HEK293 (cell line): ENCODE measurements at regions not wholly inside any gene's neighbourhood (a gene's known extent, or its start where the extent isn't known, plus 50 kb on each side); places are given as distances from the start of the nearest gene placed in this dataset.

Experiments used
- CTCF ChIA-PET: fragments of 350-600 bp; formaldehyde crosslinking; extraction: SDS; loops from one replicate; lab custom pipeline; 2021; ENCODE audit warnings: antibody characterized with exemption; lab: Yijun Ruan, JAX
- POLR2A ChIA-PET: fragments of 300-600 bp; formaldehyde crosslinking; extraction: SDS; loops from one replicate; lab custom pipeline; 2020; ENCODE audit warnings: antibody characterized with exemption, inconsistent platforms; lab: Yijun Ruan, JAX
- H3K27ac ChIP-seq: fragments of 200-500 bp; sonication (Bioruptor generic); 2 replicates; pipeline ENCODE4 v1.5.1; 2014; ENCODE audit warnings: low read depth, low read length, control low read depth, inconsistent platforms; ENCODE audit errors: extremely low read depth
- H3K36me3 ChIP-seq, 2 experiments: fragments of 200-500 bp in 1 of 2; sonication (Bioruptor generic) in 1 of 2; 1 replicate in 1 of 2; 2 replicates in 1 of 2; pipeline ENCODE4 v1.5.1; 2014 to 2017; ENCODE audit warnings: inconsistent platforms in 2 of 2, low read length in 2 of 2; ENCODE audit not compliant: control insufficient read depth in 2 of 2, insufficient read depth in 1 of 2
- H3K4me1 ChIP-seq: fragments of 200-500 bp; sonication (Bioruptor generic); 2 replicates; pipeline ENCODE4 v1.5.1; 2014; ENCODE audit warnings: mild to moderate bottlenecking, low read length, inconsistent platforms; ENCODE audit not compliant: control insufficient read depth, insufficient read depth
- H3K4me3 ChIP-seq: 2 replicates; pipeline ENCODE4 v1.5.1; 2011; ENCODE audit warnings: low read depth, mild to moderate bottlenecking, control low read depth, low read length, moderate library complexity
- H3K9me3 ChIP-seq: fragments of 200-500 bp; sonication (Bioruptor generic); 2 replicates; pipeline ENCODE4 v1.5.1; 2014; ENCODE audit warnings: low read depth, low read length, inconsistent platforms; ENCODE audit not compliant: control insufficient read depth, insufficient read depth
- GLIS2 ChIP-seq: fragments of 450-650 bp; formaldehyde crosslinking; IDR thresholded peaks from 2 replicates; pipeline ENCODE4 v1.5.1; 2016; ENCODE audit warnings: missing biosample characterization, missing genetic modification characterization
- KLF16 ChIP-seq: fragments of 450-650 bp; formaldehyde crosslinking; IDR thresholded peaks from 2 replicates; pipeline ENCODE4 v1.5.1; 2017; ENCODE audit warnings: missing biosample characterization, missing genetic modification characterization
- KLF17 ChIP-seq: fragments of 450-650 bp; formaldehyde crosslinking; IDR thresholded peaks from 2 replicates; pipeline ENCODE4 v1.5.1; 2016; ENCODE audit warnings: missing biosample characterization, missing genetic modification characterization
- KLF9 ChIP-seq: fragments of 450-650 bp; formaldehyde crosslinking; IDR thresholded peaks from 2 replicates; pipeline ENCODE4 v1.5.1; 2016; ENCODE audit warnings: missing biosample characterization, missing genetic modification characterization, low read depth
- MEIS1 ChIP-seq: sonication (generic); formaldehyde crosslinking; IDR thresholded peaks from 2 replicates; pipeline ENCODE4 v1.8.1; 2022; ENCODE audit warnings: missing genetic modification reagents, mild to moderate bottlenecking, borderline replicate concordance
- PRDM2 ChIP-seq: fragments of 450-650 bp; formaldehyde crosslinking; IDR thresholded peaks from 2 replicates; pipeline ENCODE4 v1.5.1; 2016; ENCODE audit warnings: missing biosample characterization, missing genetic modification characterization, borderline replicate concordance
- SALL2 ChIP-seq: fragments of 450-650 bp; formaldehyde crosslinking; IDR thresholded peaks from 2 replicates; pipeline ENCODE4 v1.5.0; 2017; ENCODE audit warnings: missing biosample characterization, mild to moderate bottlenecking, missing genetic modification characterization, borderline replicate concordance
- SETDB1 ChIP-seq: IDR thresholded peaks from one replicate; pipeline ENCODE4 v1.6.1; 2017; ENCODE audit warnings: mild to moderate bottlenecking, low read length, moderate library complexity, mixed read lengths; ENCODE audit not compliant: insufficient read length
- ZBTB21 ChIP-seq: fragments of 450-650 bp; formaldehyde crosslinking; IDR thresholded peaks from 2 replicates; pipeline ENCODE4 v1.5.1; 2017; ENCODE audit warnings: missing biosample characterization, missing genetic modification characterization
- ZNF140 ChIP-seq: fragments of 450-650 bp; formaldehyde crosslinking; IDR thresholded peaks from 2 replicates; pipeline ENCODE4 v1.5.1; 2016; ENCODE audit warnings: missing biosample characterization, missing genetic modification characterization
- ZNF239 ChIP-seq: fragments of 450-650 bp; formaldehyde crosslinking; IDR thresholded peaks from 2 replicates; pipeline ENCODE4 v1.5.1; 2016; ENCODE audit warnings: missing biosample characterization, missing genetic modification characterization
- ZNF280C ChIP-seq: fragments of 450-650 bp; formaldehyde crosslinking; IDR thresholded peaks from 2 replicates; pipeline ENCODE4 v1.5.1; 2016; ENCODE audit warnings: missing biosample characterization, missing genetic modification characterization
- ZNF354C ChIP-seq: fragments of 450-650 bp; formaldehyde crosslinking; IDR thresholded peaks from 2 replicates; pipeline ENCODE4 v1.5.1; 2016; ENCODE audit warnings: missing biosample characterization, missing genetic modification characterization, low read depth, borderline replicate concordance
- ZNF366 ChIP-seq: fragments of 450-650 bp; formaldehyde crosslinking; conservative IDR thresholded peaks from 2 replicates; pipeline ENCODE4 v1.5.1; 2016; ENCODE audit warnings: missing biosample characterization, missing genetic modification characterization
- ZNF48 ChIP-seq: fragments of 450-650 bp; formaldehyde crosslinking; IDR thresholded peaks from 2 replicates; pipeline ENCODE4 v1.5.1; 2016; ENCODE audit warnings: missing biosample characterization, missing genetic modification characterization
- ZNF518A ChIP-seq: fragments of 450-650 bp; formaldehyde crosslinking; conservative IDR thresholded peaks from 2 replicates; pipeline ENCODE4 v1.5.1; 2016; ENCODE audit warnings: low read depth, missing biosample characterization, missing genetic modification characterization
- ZNF621 ChIP-seq: fragments of 450-650 bp; formaldehyde crosslinking; IDR thresholded peaks from 2 replicates; pipeline ENCODE4 v1.5.1; 2017; ENCODE audit warnings: missing biosample characterization, missing genetic modification characterization
- ZNF670 ChIP-seq: fragments of 450-650 bp; formaldehyde crosslinking; IDR thresholded peaks from 2 replicates; pipeline ENCODE4 v1.5.1; 2016; ENCODE audit warnings: missing biosample characterization, missing genetic modification characterization, low read depth
- ZNF707 ChIP-seq: fragments of 450-650 bp; formaldehyde crosslinking; IDR thresholded peaks from 2 replicates; pipeline ENCODE4 v1.5.1; 2016; ENCODE audit warnings: missing biosample characterization, missing genetic modification characterization
- ZNF785 ChIP-seq: fragments of 450-650 bp; formaldehyde crosslinking; IDR thresholded peaks from 2 replicates; pipeline ENCODE4 v1.5.1; 2016; ENCODE audit warnings: missing biosample characterization, missing genetic modification characterization

GRCh38 chr3:67739851-67740250 lies 85.4 kb upstream of the SUCLG2 start:
- ChIA-PET POLR2A (no interaction called here), CTCF (no interaction called here)
- no peaks in the 10 kb centered on the region for H3K9me3 ChIP-seq
- no peaks in the 10 kb centered on the region for H3K4me1 ChIP-seq
- no peak overlapping the region for H3K4me3 ChIP-seq
- no peaks in the 10 kb centered on the region for H3K36me3 ChIP-seq
- TF ChIP-seq GLIS2 (tag by site-specific recombination) = no peak
- TF ChIP-seq PRDM2 (tag by site-specific recombination) = no peak
- no peak for TF ChIP-seq ZNF140 (tag by site-specific recombination)
- no peak for TF ChIP-seq MEIS1
- no peak for TF ChIP-seq KLF16 (tag by site-specific recombination)
- no peak for TF ChIP-seq SALL2 (tag by site-specific recombination)
- TF ChIP-seq ZNF518A (tag by site-specific recombination) = no peak
- no peak overlapping the region for H3K27ac ChIP-seq

- Histone ChIP-seq H3K36me3 (no peaks in the 10 kb centered on the region), H3K9me3 (no peaks in the 10 kb centered on the region), H3K4me3 (no peak overlapping the region), H3K27ac (no peak overlapping the region), H3K4me1 (no peaks in the 10 kb centered on the region)
- CTCF ChIA-PET = interaction anchor here (1.2 kb wide), 1 partner anchor 52 kb away, joined by 3 read pairs; no protein-coding TSS in a partner anchor
- POLR2A ChIA-PET = no interaction called here
- TF ChIP-seq SETDB1 (no peak), ZNF354C (no peak), ZBTB21 (tag by site-specific recombination) (no peak), ZNF280C (no peak), ZNF366 (tag by site-specific recombination) (no peak), ZNF239 (tag by site-specific recombination) (no peak), ZNF670 (no peak), ZNF785 (no peak), KLF17 (no peak), ZNF48 (tag by site-specific recombination) (no peak), ZNF621 (tag by site-specific recombination) (no peak), ZNF707 (tag by site-specific recombination) (no peak), KLF9 (tag by site-specific recombination) (no peak)
Observed at GRCh38 chr3:67737906-67738865, 83.8 kb upstream of the SUCLG2 start.
